Peyer's patch (tissue), 4 donors: ENCODE measurements at regions not wholly inside any gene's neighbourhood (a gene's known extent, or its start where the extent isn't known, plus 50 kb on each side); places are given as distances from the start of the nearest gene placed in this dataset.

Source experiments
- POLR2A ChIP-seq, 2 donors: fragments of 450-650 bp; IDR thresholded peaks; one replicate each; pipeline ENCODE4 v1.5.1; 2017; ENCODE audit warnings: antibody characterized with exemption in 2 of 2, mild to moderate bottlenecking in 2 of 2, moderate library complexity in 2 of 2
- TF ChIP-seq, protein P1 (sequence below), 6 experiments: fragments of 450-650 bp in 4 of 6; fragments of 200-600 bp in 2 of 6; sonication (generic) in 1 of 6; IDR thresholded peaks; one replicate each; pipeline ENCODE4 v1.5.1; 2017 to 2019; ENCODE audit warnings: antibody characterized with exemption in 6 of 6, mild to moderate bottlenecking in 3 of 6, moderate library complexity in 1 of 6

DNA sequence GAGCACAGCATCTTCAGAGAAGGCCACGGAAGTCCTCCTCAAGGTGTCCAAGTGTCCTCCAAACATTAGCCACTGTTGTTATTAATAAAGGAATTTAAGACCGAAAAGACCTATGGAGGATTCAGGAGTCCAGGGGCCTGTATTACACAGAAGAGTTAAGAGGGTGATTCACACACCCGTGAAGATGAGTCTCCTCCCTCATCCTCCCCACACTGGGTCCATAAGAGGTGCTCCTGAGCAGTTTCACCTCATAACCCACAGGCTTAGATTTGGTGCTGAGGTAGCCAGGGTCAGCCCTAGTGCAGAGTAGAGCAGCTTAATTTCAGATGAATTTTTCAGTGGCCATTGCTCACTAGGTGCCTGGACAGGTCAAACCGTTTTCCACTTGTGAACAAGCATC lies 65.3 kb downstream of the PRR18 start:
- TF ChIP-seq, protein P1, sequence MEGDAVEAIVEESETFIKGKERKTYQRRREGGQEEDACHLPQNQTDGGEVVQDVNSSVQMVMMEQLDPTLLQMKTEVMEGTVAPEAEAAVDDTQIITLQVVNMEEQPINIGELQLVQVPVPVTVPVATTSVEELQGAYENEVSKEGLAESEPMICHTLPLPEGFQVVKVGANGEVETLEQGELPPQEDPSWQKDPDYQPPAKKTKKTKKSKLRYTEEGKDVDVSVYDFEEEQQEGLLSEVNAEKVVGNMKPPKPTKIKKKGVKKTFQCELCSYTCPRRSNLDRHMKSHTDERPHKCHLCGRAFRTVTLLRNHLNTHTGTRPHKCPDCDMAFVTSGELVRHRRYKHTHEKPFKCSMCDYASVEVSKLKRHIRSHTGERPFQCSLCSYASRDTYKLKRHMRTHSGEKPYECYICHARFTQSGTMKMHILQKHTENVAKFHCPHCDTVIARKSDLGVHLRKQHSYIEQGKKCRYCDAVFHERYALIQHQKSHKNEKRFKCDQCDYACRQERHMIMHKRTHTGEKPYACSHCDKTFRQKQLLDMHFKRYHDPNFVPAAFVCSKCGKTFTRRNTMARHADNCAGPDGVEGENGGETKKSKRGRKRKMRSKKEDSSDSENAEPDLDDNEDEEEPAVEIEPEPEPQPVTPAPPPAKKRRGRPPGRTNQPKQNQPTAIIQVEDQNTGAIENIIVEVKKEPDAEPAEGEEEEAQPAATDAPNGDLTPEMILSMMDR (IDR thresholded peaks at IDR 0.05): no peak
- no peak for TF ChIP-seq POLR2A (IDR thresholded peaks at IDR 0.05)
